WTC11 (cell line): ENCODE measurements at regions not wholly inside any gene's neighbourhood (a gene's known extent, or its start where the extent isn't known, plus 50 kb on each side); places are given as distances from the start of the nearest gene placed in this dataset.

Source experiments
- ATAC-seq: fragments of 200-7000 bp; cut with Tn5 transposase; 2 replicates; pipeline ENCODE4 v1.10.0; 2021; ENCODE audit warnings: mild to moderate bottlenecking, moderate library complexity
- CTCF ChIA-PET: fragments of 300-600 bp; sonication (Branson Sonifier 250); formaldehyde crosslinking; loops from one replicate; lab custom pipeline; 2021; ENCODE audit warnings: antibody characterized with exemption; lab: Charles Lee
- POLR2A ChIA-PET: fragments of 350-600 bp; sonication (Branson Sonifier 250); formaldehyde crosslinking; loops from one replicate; lab custom pipeline; 2021; ENCODE audit warnings: antibody characterized with exemption; lab: Charles Lee
- DNase-seq: peaks from one replicate; pipeline ENCODE4 v3.0.0; 2021; ENCODE audit warnings: low spot score
- H3K27ac Mint-ChIP-seq: 2 replicates; pipeline ENCODE4 v1.8.0; 2021; ENCODE audit warnings: mixed read lengths
- H3K27me3 Mint-ChIP-seq: 2 replicates; pipeline ENCODE4 v1.8.0; 2021; ENCODE audit warnings: low read depth, mild to moderate bottlenecking, moderate library complexity, mixed read lengths
- H3K36me3 Mint-ChIP-seq: 2 replicates; pipeline ENCODE4 v1.8.0; 2021; ENCODE audit warnings: mixed read lengths
- H3K4me1 Mint-ChIP-seq: 2 replicates; pipeline ENCODE4 v1.8.0; 2022; ENCODE audit warnings: mixed read lengths
- H3K4me3 Mint-ChIP-seq: 2 replicates; pipeline ENCODE4 v1.8.0; 2021; ENCODE audit warnings: mild to moderate bottlenecking, moderate library complexity, mixed read lengths
- H3K9me3 Mint-ChIP-seq: 2 replicates; pipeline ENCODE4 v1.8.0; 2021; ENCODE audit warnings: mixed read lengths
- EMX1 ChIP-seq: fragments of 250-450 bp; sonication (Bioruptor Pico); IDR thresholded peaks from 2 replicates; pipeline ENCODE4 v1.8.0; 2021; ENCODE audit warnings: mild to moderate bottlenecking
- GABPB1 ChIP-seq: sonication (generic); formaldehyde crosslinking; IDR thresholded peaks from 2 replicates; pipeline ENCODE4 v1.8.1; 2023; ENCODE audit warnings: mild to moderate bottlenecking, missing genetic modification reagents
- GRHL2 ChIP-seq: fragments of 250-450 bp; sonication (Bioruptor Pico); IDR thresholded peaks from 2 replicates; pipeline ENCODE4 v1.8.0; 2022; ENCODE audit warnings: mild to moderate bottlenecking, moderate library complexity; ENCODE audit not compliant: insufficient replicate concordance, severe bottlenecking
- HMGA2 ChIP-seq: fragments of 250-450 bp; sonication (Bioruptor Pico); IDR thresholded peaks from 2 replicates; pipeline ENCODE4 v1.4.0; 2021; ENCODE audit warnings: mild to moderate bottlenecking, moderate library complexity
- IRF2 ChIP-seq: sonication (generic); formaldehyde crosslinking; IDR thresholded peaks from 2 replicates; pipeline ENCODE4 v1.8.0; 2022; ENCODE audit warnings: low read depth, missing genetic modification reagents, borderline replicate concordance
- JAZF1 ChIP-seq: fragments of 250-450 bp; sonication (Bioruptor Pico); IDR thresholded peaks from 2 replicates; pipeline ENCODE4 v1.9.0; 2021; ENCODE audit warnings: moderate library complexity, mild to moderate bottlenecking, inconsistent platforms
- JUN ChIP-seq: sonication (generic); formaldehyde crosslinking; IDR thresholded peaks from 2 replicates; pipeline ENCODE4 v1.8.0; 2023; ENCODE audit warnings: mild to moderate bottlenecking, missing genetic modification reagents
- MXD4 ChIP-seq: fragments of 250-450 bp; sonication (Bioruptor Pico); IDR thresholded peaks from 2 replicates; pipeline ENCODE4 v1.8.0; 2021; ENCODE audit warnings: mild to moderate bottlenecking, moderate library complexity, borderline replicate concordance
- NR1H2 ChIP-seq: sonication (generic); formaldehyde crosslinking; IDR thresholded peaks from 2 replicates; pipeline ENCODE4 v1.9.0; 2021; ENCODE audit warnings: mild to moderate bottlenecking, moderate library complexity, missing genetic modification reagents
- NR3C1 ChIP-seq: sonication (generic); formaldehyde crosslinking; conservative IDR thresholded peaks from 2 replicates; pipeline ENCODE4 v1.8.1; 2023; ENCODE audit warnings: low read depth, mild to moderate bottlenecking, missing genetic modification reagents
- OVOL2 ChIP-seq: fragments of 250-450 bp; sonication (Bioruptor Pico); IDR thresholded peaks from 2 replicates; pipeline ENCODE4 v1.9.0; 2021; ENCODE audit warnings: mild to moderate bottlenecking, borderline replicate concordance
- TEAD1 ChIP-seq: sonication (generic); formaldehyde crosslinking; IDR thresholded peaks from 2 replicates; pipeline ENCODE4 v1.8.0; 2022; ENCODE audit warnings: mild to moderate bottlenecking, missing genetic modification reagents
- TEAD4 ChIP-seq: sonication (generic); formaldehyde crosslinking; IDR thresholded peaks from 2 replicates; pipeline ENCODE4 v1.8.0; 2022; ENCODE audit warnings: mild to moderate bottlenecking, missing genetic modification reagents
- TP53 ChIP-seq: sonication (generic); formaldehyde crosslinking; IDR thresholded peaks from 2 replicates; pipeline ENCODE4 v1.8.1; 2023; ENCODE audit warnings: mild to moderate bottlenecking, missing genetic modification reagents
- ZNF232 ChIP-seq: sonication (generic); formaldehyde crosslinking; IDR thresholded peaks from 2 replicates; pipeline ENCODE4 v1.8.0; 2022; ENCODE audit warnings: mild to moderate bottlenecking, missing genetic modification reagents
- ZNF416 ChIP-seq: fragments of 250-450 bp; sonication (Bioruptor Pico); IDR thresholded peaks from 2 replicates; pipeline ENCODE4 v1.9.0; 2021; ENCODE audit warnings: mild to moderate bottlenecking, inconsistent platforms
- TF ChIP-seq, protein P1 (sequence below): sonication (generic); formaldehyde crosslinking; IDR thresholded peaks from 2 replicates; pipeline ENCODE4 v1.8.0; 2023; ENCODE audit warnings: missing genetic modification reagents
- TF ChIP-seq, protein P2 (sequence below): sonication (generic); formaldehyde crosslinking; IDR thresholded peaks from 2 replicates; pipeline ENCODE4 v1.8.0; 2022; ENCODE audit warnings: mild to moderate bottlenecking, missing genetic modification reagents
- TF ChIP-seq, protein P3 (sequence below): sonication (generic); formaldehyde crosslinking; IDR thresholded peaks from 2 replicates; pipeline ENCODE4 v1.8.1; 2023; ENCODE audit warnings: mild to moderate bottlenecking, missing genetic modification reagents
- TF ChIP-seq, protein P4 (sequence below): fragments of 250-450 bp; sonication (Bioruptor Pico); IDR thresholded peaks from 2 replicates; pipeline ENCODE4 v1.9.0; 2021; ENCODE audit warnings: moderate library complexity, mild to moderate bottlenecking, inconsistent platforms, borderline replicate concordance
- TF ChIP-seq, protein P5 (sequence below): sonication (generic); formaldehyde crosslinking; IDR thresholded peaks from 2 replicates; pipeline ENCODE4 v1.8.0; 2023; ENCODE audit warnings: mild to moderate bottlenecking, missing genetic modification reagents
- TF ChIP-seq, protein P6 (sequence below): sonication (generic); formaldehyde crosslinking; IDR thresholded peaks from 2 replicates; pipeline ENCODE4 v1.8.0; 2022; ENCODE audit warnings: missing genetic modification reagents
- TF ChIP-seq, protein P7 (sequence below): sonication (generic); formaldehyde crosslinking; IDR thresholded peaks from 2 replicates; pipeline ENCODE4 v1.8.0; 2022; ENCODE audit warnings: mild to moderate bottlenecking, missing genetic modification reagents
- TF ChIP-seq, protein P8 (sequence below): sonication (generic); formaldehyde crosslinking; IDR thresholded peaks from 2 replicates; pipeline ENCODE4 v1.8.1; 2022; ENCODE audit warnings: mild to moderate bottlenecking, missing genetic modification reagents, moderate library complexity, borderline replicate concordance

DNA sequence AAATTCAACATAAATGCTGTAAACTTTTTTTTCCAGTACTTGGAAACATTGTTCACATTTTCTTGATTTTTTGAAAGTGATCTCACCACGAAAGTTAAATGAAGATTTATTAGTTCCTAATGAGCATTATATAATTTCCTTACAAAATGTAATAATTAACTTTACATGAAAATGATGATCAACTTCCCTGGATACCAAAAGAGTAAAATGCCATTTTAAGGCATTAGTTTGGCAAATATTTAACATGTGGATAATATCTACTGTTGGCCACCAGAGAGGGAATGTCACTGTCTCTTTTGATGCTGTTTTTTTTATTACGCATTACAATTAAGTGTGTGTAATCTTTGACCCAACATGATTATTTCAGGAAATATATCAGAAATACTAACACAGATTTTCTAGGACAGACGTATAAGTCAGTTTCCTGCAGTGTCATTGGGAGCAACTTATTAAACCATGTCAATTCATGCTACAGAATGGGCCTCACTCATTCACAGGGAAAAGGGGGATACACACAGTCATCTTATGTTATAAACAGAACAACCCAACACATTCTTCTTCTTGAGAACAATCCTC, 903.9 kb upstream of the ADGRL2 start:
- Mint-ChIP-seq H3K4me3 (no peak overlapping the region), H3K36me3 (no peaks in the 10 kb centered on the region), H3K27ac (no peak overlapping the region), H3K4me1 (peaks cover 30% of the 10 kb centered on the region), H3K27me3 (no peaks in the 10 kb centered on the region), H3K9me3 (peaks cover 6% of the 10 kb centered on the region)
- ChIA-PET CTCF (no interaction called here), POLR2A (no interaction called here)
- TF ChIP-seq TEAD1 (CRISPR knock-in tag) (no peak), OVOL2 (CRISPR knock-in tag) (no peak), JAZF1 (CRISPR knock-in tag) (no peak), IRF2 (CRISPR knock-in tag) (no peak), GABPB1 (CRISPR knock-in tag) (no peak), ZNF232 (CRISPR knock-in tag) (no peak), HMGA2 (CRISPR knock-in tag) (no peak)
- TF ChIP-seq, protein P1, sequence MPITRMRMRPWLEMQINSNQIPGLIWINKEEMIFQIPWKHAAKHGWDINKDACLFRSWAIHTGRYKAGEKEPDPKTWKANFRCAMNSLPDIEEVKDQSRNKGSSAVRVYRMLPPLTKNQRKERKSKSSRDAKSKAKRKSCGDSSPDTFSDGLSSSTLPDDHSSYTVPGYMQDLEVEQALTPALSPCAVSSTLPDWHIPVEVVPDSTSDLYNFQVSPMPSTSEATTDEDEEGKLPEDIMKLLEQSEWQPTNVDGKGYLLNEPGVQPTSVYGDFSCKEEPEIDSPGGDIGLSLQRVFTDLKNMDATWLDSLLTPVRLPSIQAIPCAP, result no peak
- TF ChIP-seq, protein P2, sequence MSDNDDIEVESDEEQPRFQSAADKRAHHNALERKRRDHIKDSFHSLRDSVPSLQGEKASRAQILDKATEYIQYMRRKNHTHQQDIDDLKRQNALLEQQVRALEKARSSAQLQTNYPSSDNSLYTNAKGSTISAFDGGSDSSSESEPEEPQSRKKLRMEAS (CRISPR knock-in tag), result no peak
- TF ChIP-seq, protein P3, sequence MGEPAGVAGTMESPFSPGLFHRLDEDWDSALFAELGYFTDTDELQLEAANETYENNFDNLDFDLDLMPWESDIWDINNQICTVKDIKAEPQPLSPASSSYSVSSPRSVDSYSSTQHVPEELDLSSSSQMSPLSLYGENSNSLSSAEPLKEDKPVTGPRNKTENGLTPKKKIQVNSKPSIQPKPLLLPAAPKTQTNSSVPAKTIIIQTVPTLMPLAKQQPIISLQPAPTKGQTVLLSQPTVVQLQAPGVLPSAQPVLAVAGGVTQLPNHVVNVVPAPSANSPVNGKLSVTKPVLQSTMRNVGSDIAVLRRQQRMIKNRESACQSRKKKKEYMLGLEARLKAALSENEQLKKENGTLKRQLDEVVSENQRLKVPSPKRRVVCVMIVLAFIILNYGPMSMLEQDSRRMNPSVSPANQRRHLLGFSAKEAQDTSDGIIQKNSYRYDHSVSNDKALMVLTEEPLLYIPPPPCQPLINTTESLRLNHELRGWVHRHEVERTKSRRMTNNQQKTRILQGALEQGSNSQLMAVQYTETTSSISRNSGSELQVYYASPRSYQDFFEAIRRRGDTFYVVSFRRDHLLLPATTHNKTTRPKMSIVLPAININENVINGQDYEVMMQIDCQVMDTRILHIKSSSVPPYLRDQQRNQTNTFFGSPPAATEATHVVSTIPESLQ (CRISPR knock-in tag), result no peak
- no peak for ATAC-seq
- DNase-seq, result no peak

DNA sequence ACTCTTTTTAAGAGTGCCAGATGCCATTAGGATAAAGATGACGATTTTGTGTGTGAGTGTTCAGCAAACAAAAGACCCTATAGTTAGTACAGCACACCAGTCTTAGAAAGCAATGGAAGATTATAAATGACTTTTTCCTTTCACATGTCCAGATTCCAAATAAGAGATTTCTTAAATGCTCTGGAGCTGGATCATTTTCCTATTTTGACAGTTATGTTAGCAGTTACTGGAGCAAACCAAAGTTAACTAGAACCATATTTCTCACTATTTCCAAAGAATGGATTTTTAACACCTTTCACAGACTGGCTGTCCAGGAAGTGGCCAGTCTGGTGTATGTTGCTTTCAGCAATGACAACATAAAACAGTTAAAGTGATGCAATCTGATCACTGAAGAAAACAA, 905.8 kb upstream of the ADGRL2 start:
- ChIA-PET CTCF (no interaction called here), POLR2A (no interaction called here)
- no peak for ATAC-seq
- H3K27me3 Mint-ChIP-seq, result no peaks in the 10 kb centered on the region
- peaks cover 35% of the 10 kb centered on the region for H3K4me1 Mint-ChIP-seq
- H3K9me3 Mint-ChIP-seq, result no peaks in the 10 kb centered on the region
- no peak overlapping the region for H3K4me3 Mint-ChIP-seq
- no peak overlapping the region for H3K27ac Mint-ChIP-seq
- H3K36me3 Mint-ChIP-seq, result no peaks in the 10 kb centered on the region
- DNase-seq, result no peak
- TF ChIP-seq MXD4 (CRISPR knock-in tag) (no peak), NR1H2 (CRISPR knock-in tag) (no peak), TEAD4 (CRISPR knock-in tag) (no peak), EMX1 (no peak), TP53 (CRISPR knock-in tag) (no peak), NR3C1 (CRISPR knock-in tag) (no peak), ZNF416 (CRISPR knock-in tag) (no peak), HMGA2 (CRISPR knock-in tag) (no peak), GRHL2 (CRISPR knock-in tag) (no peak), TEAD1 (CRISPR knock-in tag) (no peak), JUN (no peak)
- TF ChIP-seq, protein P4, sequence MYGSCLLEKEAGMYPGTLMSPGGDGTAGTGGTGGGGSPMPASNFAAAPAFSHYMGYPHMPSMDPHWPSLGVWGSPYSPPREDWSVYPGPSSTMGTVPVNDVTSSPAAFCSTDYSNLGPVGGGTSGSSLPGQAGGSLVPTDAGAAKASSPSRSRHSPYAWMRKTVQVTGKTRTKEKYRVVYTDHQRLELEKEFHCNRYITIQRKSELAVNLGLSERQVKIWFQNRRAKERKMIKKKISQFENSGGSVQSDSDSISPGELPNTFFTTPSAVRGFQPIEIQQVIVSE (CRISPR knock-in tag), result no peak
- TF ChIP-seq, protein P5, sequence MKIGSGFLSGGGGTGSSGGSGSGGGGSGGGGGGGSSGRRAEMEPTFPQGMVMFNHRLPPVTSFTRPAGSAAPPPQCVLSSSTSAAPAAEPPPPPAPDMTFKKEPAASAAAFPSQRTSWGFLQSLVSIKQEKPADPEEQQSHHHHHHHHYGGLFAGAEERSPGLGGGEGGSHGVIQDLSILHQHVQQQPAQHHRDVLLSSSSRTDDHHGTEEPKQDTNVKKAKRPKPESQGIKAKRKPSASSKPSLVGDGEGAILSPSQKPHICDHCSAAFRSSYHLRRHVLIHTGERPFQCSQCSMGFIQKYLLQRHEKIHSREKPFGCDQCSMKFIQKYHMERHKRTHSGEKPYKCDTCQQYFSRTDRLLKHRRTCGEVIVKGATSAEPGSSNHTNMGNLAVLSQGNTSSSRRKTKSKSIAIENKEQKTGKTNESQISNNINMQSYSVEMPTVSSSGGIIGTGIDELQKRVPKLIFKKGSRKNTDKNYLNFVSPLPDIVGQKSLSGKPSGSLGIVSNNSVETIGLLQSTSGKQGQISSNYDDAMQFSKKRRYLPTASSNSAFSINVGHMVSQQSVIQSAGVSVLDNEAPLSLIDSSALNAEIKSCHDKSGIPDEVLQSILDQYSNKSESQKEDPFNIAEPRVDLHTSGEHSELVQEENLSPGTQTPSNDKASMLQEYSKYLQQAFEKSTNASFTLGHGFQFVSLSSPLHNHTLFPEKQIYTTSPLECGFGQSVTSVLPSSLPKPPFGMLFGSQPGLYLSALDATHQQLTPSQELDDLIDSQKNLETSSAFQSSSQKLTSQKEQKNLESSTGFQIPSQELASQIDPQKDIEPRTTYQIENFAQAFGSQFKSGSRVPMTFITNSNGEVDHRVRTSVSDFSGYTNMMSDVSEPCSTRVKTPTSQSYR (CRISPR knock-in tag), result no peak
- TF ChIP-seq, protein P6, sequence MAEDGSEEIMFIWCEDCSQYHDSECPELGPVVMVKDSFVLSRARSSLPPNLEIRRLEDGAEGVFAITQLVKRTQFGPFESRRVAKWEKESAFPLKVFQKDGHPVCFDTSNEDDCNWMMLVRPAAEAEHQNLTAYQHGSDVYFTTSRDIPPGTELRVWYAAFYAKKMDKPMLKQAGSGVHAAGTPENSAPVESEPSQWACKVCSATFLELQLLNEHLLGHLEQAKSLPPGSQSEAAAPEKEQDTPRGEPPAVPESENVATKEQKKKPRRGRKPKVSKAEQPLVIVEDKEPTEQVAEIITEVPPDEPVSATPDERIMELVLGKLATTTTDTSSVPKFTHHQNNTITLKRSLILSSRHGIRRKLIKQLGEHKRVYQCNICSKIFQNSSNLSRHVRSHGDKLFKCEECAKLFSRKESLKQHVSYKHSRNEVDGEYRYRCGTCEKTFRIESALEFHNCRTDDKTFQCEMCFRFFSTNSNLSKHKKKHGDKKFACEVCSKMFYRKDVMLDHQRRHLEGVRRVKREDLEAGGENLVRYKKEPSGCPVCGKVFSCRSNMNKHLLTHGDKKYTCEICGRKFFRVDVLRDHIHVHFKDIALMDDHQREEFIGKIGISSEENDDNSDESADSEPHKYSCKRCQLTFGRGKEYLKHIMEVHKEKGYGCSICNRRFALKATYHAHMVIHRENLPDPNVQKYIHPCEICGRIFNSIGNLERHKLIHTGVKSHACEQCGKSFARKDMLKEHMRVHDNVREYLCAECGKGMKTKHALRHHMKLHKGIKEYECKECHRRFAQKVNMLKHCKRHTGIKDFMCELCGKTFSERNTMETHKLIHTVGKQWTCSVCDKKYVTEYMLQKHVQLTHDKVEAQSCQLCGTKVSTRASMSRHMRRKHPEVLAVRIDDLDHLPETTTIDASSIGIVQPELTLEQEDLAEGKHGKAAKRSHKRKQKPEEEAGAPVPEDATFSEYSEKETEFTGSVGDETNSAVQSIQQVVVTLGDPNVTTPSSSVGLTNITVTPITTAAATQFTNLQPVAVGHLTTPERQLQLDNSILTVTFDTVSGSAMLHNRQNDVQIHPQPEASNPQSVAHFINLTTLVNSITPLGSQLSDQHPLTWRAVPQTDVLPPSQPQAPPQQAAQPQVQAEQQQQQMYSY (CRISPR knock-in tag), result no peak
- TF ChIP-seq, protein P7, sequence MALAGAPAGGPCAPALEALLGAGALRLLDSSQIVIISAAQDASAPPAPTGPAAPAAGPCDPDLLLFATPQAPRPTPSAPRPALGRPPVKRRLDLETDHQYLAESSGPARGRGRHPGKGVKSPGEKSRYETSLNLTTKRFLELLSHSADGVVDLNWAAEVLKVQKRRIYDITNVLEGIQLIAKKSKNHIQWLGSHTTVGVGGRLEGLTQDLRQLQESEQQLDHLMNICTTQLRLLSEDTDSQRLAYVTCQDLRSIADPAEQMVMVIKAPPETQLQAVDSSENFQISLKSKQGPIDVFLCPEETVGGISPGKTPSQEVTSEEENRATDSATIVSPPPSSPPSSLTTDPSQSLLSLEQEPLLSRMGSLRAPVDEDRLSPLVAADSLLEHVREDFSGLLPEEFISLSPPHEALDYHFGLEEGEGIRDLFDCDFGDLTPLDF (CRISPR knock-in tag), result no peak
- TF ChIP-seq, protein P8, sequence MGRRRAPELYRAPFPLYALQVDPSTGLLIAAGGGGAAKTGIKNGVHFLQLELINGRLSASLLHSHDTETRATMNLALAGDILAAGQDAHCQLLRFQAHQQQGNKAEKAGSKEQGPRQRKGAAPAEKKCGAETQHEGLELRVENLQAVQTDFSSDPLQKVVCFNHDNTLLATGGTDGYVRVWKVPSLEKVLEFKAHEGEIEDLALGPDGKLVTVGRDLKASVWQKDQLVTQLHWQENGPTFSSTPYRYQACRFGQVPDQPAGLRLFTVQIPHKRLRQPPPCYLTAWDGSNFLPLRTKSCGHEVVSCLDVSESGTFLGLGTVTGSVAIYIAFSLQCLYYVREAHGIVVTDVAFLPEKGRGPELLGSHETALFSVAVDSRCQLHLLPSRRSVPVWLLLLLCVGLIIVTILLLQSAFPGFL (CRISPR knock-in tag), result no peak
